ENCODE measurements at regions not wholly inside any gene's neighbourhood (a gene's known extent, or its start where the extent isn't known, plus 50 kb on each side); places are given as distances from the start of the nearest gene placed in this dataset.

GRCh38 chr10:65133652-65134051 lies 1612.5 kb downstream of the REEP3 start:
- TF ChIP-seq ATF7-NPFF (CRISPR knock-in tag; IDR thresholded peaks at IDR 0.05; ENCODE audit: low read depth) (no peak), CTCF (CRISPR knock-in tag; IDR thresholded peaks at IDR 0.05) (no peak), AKAP8 (CRISPR knock-in tag; IDR thresholded peaks at IDR 0.05) (no peak), POLR2AphosphoS5 (IDR thresholded peaks at IDR 0.05; ENCODE audit: low read depth, low read length) (no peak)

Measured in HepG2 (cell line).